Keratinocyte (primary cell): ENCODE measurements at regions not wholly inside any gene's neighbourhood (a gene's known extent, or its start where the extent isn't known, plus 50 kb on each side); places are given as distances from the start of the nearest gene placed in this dataset.

Experiments used
- DNase-seq: peaks from one replicate; pipeline ENCODE4 v3.0.0-alpha.2; 2011; ENCODE audit warnings: low read depth, missing footprints, low spot score
- FAIRE-seq: peaks from 2 replicates; lab custom pipeline; 2011; peaks lifted over from hg19 to GRCh38; lab: Jason Lieb, UNC
- H2AFZ ChIP-seq: 2 replicates; pipeline ENCODE4 v1.6.0; 2012; ENCODE audit warnings: low read length, control low read depth, inconsistent platforms; ENCODE audit not compliant: control insufficient read depth
- H3K27ac ChIP-seq: 2 replicates; pipeline ENCODE4 v1.5.1; 2011; ENCODE audit warnings: low read length; ENCODE audit not compliant: control insufficient read depth, insufficient read depth
- H3K27me3 ChIP-seq: 3 replicates; pipeline ENCODE4 v1.6.0; 2011; ENCODE audit warnings: low read length; ENCODE audit not compliant: control insufficient read depth, insufficient read depth; ENCODE audit errors: extremely low read depth
- H3K36me3 ChIP-seq, 2 experiments: 2 replicates in 1 of 2; 3 replicates in 1 of 2; pipeline ENCODE4 v1.5.1; 2011; ENCODE audit warnings: low read length in 2 of 2, mild to moderate bottlenecking in 1 of 2; ENCODE audit not compliant: control insufficient read depth in 2 of 2, insufficient read depth in 2 of 2; ENCODE audit errors: extremely low read depth in 1 of 2
- H3K4me1 ChIP-seq: 3 replicates; pipeline ENCODE4 v1.5.1; 2011; ENCODE audit warnings: low read length; ENCODE audit not compliant: control insufficient read depth, insufficient read depth; ENCODE audit errors: extremely low read depth
- H3K4me2 ChIP-seq: 3 replicates; pipeline ENCODE4 v1.6.0; 2011; ENCODE audit warnings: low read depth, low read length; ENCODE audit not compliant: control insufficient read depth, insufficient read depth; ENCODE audit errors: extremely low read depth
- H3K4me3 ChIP-seq, 3 experiments: fragments of 200-600 bp in 1 of 3; sonication (generic) in 1 of 3; 2 replicates in 2 of 3; 3 replicates in 1 of 3; pipeline ENCODE4 v1.5.1; 2011 to 2016; ENCODE audit warnings: low read length in 3 of 3, mild to moderate bottlenecking in 3 of 3, control low read depth in 2 of 3, inconsistent platforms in 1 of 3, low read depth in 1 of 3, mixed read lengths in 1 of 3, mixed run types in 1 of 3, moderate library complexity in 1 of 3; ENCODE audit not compliant: control insufficient read depth in 2 of 3, insufficient read depth in 2 of 3; ENCODE audit errors: extremely low read depth in 1 of 3
- H3K79me2 ChIP-seq: 2 replicates; pipeline ENCODE4 v1.6.0; 2012; ENCODE audit warnings: low read length; ENCODE audit not compliant: control insufficient read depth, insufficient read depth
- H3K9ac ChIP-seq: 3 replicates; pipeline ENCODE4 v1.6.0; 2011; ENCODE audit warnings: low read length; ENCODE audit not compliant: control insufficient read depth, insufficient read depth; ENCODE audit errors: extremely low read depth
- H3K9me1 ChIP-seq: 3 replicates; pipeline ENCODE4 v1.6.0; 2011; ENCODE audit warnings: low read length; ENCODE audit not compliant: control insufficient read depth, insufficient read depth; ENCODE audit errors: extremely low read depth
- H3K9me3 ChIP-seq: 2 replicates; pipeline ENCODE4 v1.5.1; 2012; ENCODE audit warnings: low read depth, low read length; ENCODE audit not compliant: control insufficient read depth
- H4K20me1 ChIP-seq: 3 replicates; pipeline ENCODE4 v1.6.0; 2011; ENCODE audit warnings: low read length; ENCODE audit not compliant: control insufficient read depth, insufficient read depth; ENCODE audit errors: extremely low read depth
- EZH2 ChIP-seq: IDR thresholded peaks from one replicate; pipeline ENCODE4 v1.6.1; 2012; ENCODE audit warnings: inconsistent platforms, mild to moderate bottlenecking, low read length, moderate library complexity
- dilution Hi-C: fragments of 300-500 bp; cut with MboI; formaldehyde crosslinking; loops from one replicate; pipeline ENCODE4 v1.7.0; 2020; ENCODE audit warnings: low sequenced_read_pairs; ENCODE audit not compliant: extremely low pct_ligation_motif_present
- TF ChIP-seq, protein P1 (sequence below), 3 experiments: IDR thresholded peaks in 1 of 3; conservative IDR thresholded peaks in 1 of 3; optimal IDR thresholded peaks in 1 of 3; 2 replicates in 2 of 3; 3 replicates in 1 of 3; pipeline versions ENCODE3 to v1.5.1; 2011; ENCODE audit warnings: low read length in 3 of 3, mild to moderate bottlenecking in 3 of 3, moderate library complexity in 2 of 3, control low read depth in 1 of 3, inconsistent platforms in 1 of 3; ENCODE audit not compliant: insufficient read depth in 2 of 3; ENCODE audit errors: extremely low read depth in 1 of 3

DNA sequence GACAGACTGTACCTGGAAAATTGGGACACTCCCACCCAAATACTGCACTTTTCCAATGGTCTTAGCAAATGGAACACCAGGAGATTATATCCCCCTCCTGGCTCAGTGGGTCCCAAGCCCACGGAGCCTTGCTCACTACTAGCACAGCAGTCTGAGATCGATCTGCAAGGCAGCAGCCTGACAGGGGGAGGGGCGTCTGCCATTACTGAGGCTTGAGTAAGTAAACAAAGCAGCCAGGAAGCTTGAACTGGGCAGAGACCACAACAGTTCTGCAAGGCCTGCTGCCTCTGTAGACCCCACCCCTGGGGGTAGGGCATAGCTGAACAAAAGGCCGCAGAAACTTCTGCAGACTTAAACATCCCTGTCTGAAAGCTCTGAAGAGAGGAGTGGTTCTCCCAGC, 260.0 kb upstream of the ST8SIA4 start:
- dilution Hi-C loops: no loop called here

DNA sequence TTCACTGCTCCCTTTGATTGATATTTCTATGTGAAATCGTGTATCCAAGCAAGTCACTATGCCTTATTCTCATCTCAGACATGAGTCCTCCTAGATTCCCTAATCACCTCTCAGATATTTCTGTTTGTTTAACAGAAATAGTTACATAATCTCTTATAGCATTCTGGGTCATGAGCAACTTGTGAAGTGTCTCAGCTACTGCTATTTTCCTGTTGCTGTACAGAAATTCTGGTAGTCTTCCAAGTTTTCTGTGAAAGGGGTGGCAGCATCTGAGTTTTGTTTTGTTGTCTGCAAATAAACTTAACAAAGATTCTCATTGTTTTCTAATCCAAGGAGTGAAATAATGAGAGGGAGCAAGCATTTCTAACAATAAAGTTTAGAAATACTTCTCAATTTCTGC, 256.9 kb upstream of the ST8SIA4 start:
- Histone ChIP-seq H3K4me2 (no peak overlapping the region), H2AFZ (no peak overlapping the region), H3K36me3 (no peaks in the 10 kb centered on the region), H3K4me1 (no peaks in the 10 kb centered on the region), H4K20me1 (no peaks in the 10 kb centered on the region), H3K9me1 (no peaks in the 10 kb centered on the region), H3K79me2 (no peaks in the 10 kb centered on the region), H3K9ac (no peak overlapping the region), H3K4me3 (no peak overlapping the region), H3K9me3 (no peaks in the 10 kb centered on the region), H3K27ac (no peak overlapping the region), H3K27me3 (no peaks in the 10 kb centered on the region)
- TF ChIP-seq, protein P1, sequence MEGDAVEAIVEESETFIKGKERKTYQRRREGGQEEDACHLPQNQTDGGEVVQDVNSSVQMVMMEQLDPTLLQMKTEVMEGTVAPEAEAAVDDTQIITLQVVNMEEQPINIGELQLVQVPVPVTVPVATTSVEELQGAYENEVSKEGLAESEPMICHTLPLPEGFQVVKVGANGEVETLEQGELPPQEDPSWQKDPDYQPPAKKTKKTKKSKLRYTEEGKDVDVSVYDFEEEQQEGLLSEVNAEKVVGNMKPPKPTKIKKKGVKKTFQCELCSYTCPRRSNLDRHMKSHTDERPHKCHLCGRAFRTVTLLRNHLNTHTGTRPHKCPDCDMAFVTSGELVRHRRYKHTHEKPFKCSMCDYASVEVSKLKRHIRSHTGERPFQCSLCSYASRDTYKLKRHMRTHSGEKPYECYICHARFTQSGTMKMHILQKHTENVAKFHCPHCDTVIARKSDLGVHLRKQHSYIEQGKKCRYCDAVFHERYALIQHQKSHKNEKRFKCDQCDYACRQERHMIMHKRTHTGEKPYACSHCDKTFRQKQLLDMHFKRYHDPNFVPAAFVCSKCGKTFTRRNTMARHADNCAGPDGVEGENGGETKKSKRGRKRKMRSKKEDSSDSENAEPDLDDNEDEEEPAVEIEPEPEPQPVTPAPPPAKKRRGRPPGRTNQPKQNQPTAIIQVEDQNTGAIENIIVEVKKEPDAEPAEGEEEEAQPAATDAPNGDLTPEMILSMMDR (optimal IDR thresholded peaks at IDR 0.05 in 1 of 3, IDR thresholded peaks at IDR 0.05 in 1 of 3, conservative IDR thresholded peaks at IDR 0.05 in 1 of 3; ENCODE audit: extremely low read depth in 1 of 3, insufficient read depth in 2 of 3, low read length in 3 of 3): no peak
- no peak for TF ChIP-seq EZH2
- no peak for FAIRE-seq
- DNase-seq: no peak
- dilution Hi-C loops: no loop called here

More for the DNA sequence above, 260.0 kb upstream of the ST8SIA4 start:
- Histone ChIP-seq H3K27me3 (no peaks in the 10 kb centered on the region), H3K36me3 (no peaks in the 10 kb centered on the region), H3K79me2 (no peaks in the 10 kb centered on the region), H3K4me1 (no peaks in the 10 kb centered on the region), H4K20me1 (no peaks in the 10 kb centered on the region), H3K4me2 (no peak overlapping the region), H3K9me1 (no peaks in the 10 kb centered on the region), H3K9ac (no peak overlapping the region), H2AFZ (no peak overlapping the region), H3K9me3 (no peaks in the 10 kb centered on the region), H3K4me3 (no peak overlapping the region), H3K27ac (no peak overlapping the region)
- FAIRE-seq (no peak), DNase-seq (no peak)
- no peak for TF ChIP-seq EZH2
- TF ChIP-seq, protein P1 (optimal IDR thresholded peaks at IDR 0.05 in 1 of 3, IDR thresholded peaks at IDR 0.05 in 1 of 3, conservative IDR thresholded peaks at IDR 0.05 in 1 of 3; ENCODE audit: extremely low read depth in 1 of 3, insufficient read depth in 2 of 3, low read length in 3 of 3): no peak
